IMR-90 (cell line): ENCODE measurements at regions not wholly inside any gene's neighbourhood (a gene's known extent, or its start where the extent isn't known, plus 50 kb on each side); places are given as distances from the start of the nearest gene placed in this dataset.

Experiments used
- ATAC-seq: fragments of 200-7000 bp; cut with Tn5 transposase; 2 replicates; pipeline ENCODE4 v1.9.1; 2020; ENCODE audit warnings: low read depth, mild to moderate bottlenecking, moderate library complexity
- BruUV-seq: library from RNA; stranded (reverse); fragments of 400-500 nt; replicated peaks from 2 replicates; lab custom pipeline; 2021; lab: Mats Ljungman, UMichigan
- CTCF ChIA-PET: fragments of 300-600 bp; formaldehyde crosslinking; extraction: SDS; loops from one replicate; lab custom pipeline; 2021; ENCODE audit warnings: antibody characterized with exemption; lab: Yijun Ruan, JAX
- POLR2A ChIA-PET: fragments of 300-600 bp; sonication (Branson Sonifier 250); formaldehyde crosslinking; loops from one replicate; lab custom pipeline; 2022; ENCODE audit warnings: antibody characterized with exemption; ENCODE audit not compliant: unreplicated experiment; lab: Charles Lee
- DNase-seq: peaks from one replicate; pipeline ENCODE4 v3.0.0; 2013
- H2AFZ ChIP-seq: replicated peaks from 2 replicates; pipeline ENCODE3; 2013; ENCODE audit warnings: low read length, mild to moderate bottlenecking; ENCODE audit not compliant: poor library complexity
- H2AK5ac ChIP-seq: 2 replicates; pipeline ENCODE4 v1.6.1; 2013; ENCODE audit warnings: low read depth, low read length, inconsistent platforms
- H2AK9ac ChIP-seq: replicated peaks from 2 replicates; pipeline ENCODE3; 2013; ENCODE audit warnings: mild to moderate bottlenecking, low read depth, low read length, moderate library complexity; ENCODE audit not compliant: poor library complexity
- H2BK120ac ChIP-seq: 2 replicates; pipeline ENCODE4 v1.6.1; 2013; ENCODE audit warnings: low read depth, low read length, inconsistent platforms
- H2BK15ac ChIP-seq: 3 replicates; pipeline ENCODE4 v1.6.1; 2013; ENCODE audit warnings: low read depth, low read length, inconsistent platforms
- H2BK20ac ChIP-seq: 2 replicates; pipeline ENCODE4 v1.6.1; 2013; ENCODE audit warnings: low read depth, mild to moderate bottlenecking, inconsistent platforms, low read length, moderate library complexity
- H2BK5ac ChIP-seq: 2 replicates; pipeline ENCODE4 v1.6.1; 2013; ENCODE audit warnings: mild to moderate bottlenecking, low read depth, low read length, inconsistent platforms; ENCODE audit not compliant: poor library complexity, severe bottlenecking
- H3K14ac ChIP-seq: replicated peaks from 2 replicates; pipeline ENCODE4 v1.6.1; 2013; ENCODE audit warnings: low read depth, low read length, inconsistent platforms
- H3K18ac ChIP-seq: 2 replicates; pipeline ENCODE4 v1.6.1; 2013; ENCODE audit warnings: low read depth, low read length, control low read depth
- H3K23ac ChIP-seq: 2 replicates; pipeline ENCODE4 v1.6.1; 2013; ENCODE audit warnings: low read depth, low read length, inconsistent platforms
- H3K27ac ChIP-seq: 2 replicates; pipeline ENCODE4 v1.5.1; 2013; ENCODE audit warnings: mild to moderate bottlenecking, control low read depth, low read length; ENCODE audit not compliant: insufficient read depth
- H3K27me3 ChIP-seq: 2 replicates; pipeline ENCODE4 v1.6.1; 2013; ENCODE audit warnings: low read length; ENCODE audit not compliant: control insufficient read depth, insufficient read depth
- H3K36me3 ChIP-seq: 2 replicates; pipeline ENCODE4 v1.6.1; 2013; ENCODE audit warnings: low read length, mixed read lengths; ENCODE audit not compliant: control insufficient read depth, insufficient read depth
- H3K4ac ChIP-seq: 2 replicates; pipeline ENCODE4 v1.6.1; 2013; ENCODE audit warnings: low read depth, low read length, inconsistent platforms
- H3K4me1 ChIP-seq: 2 replicates; pipeline ENCODE4 v1.6.1; 2013; ENCODE audit warnings: low read length, mixed read lengths; ENCODE audit not compliant: control insufficient read depth, insufficient read depth
- H3K4me2 ChIP-seq: 2 replicates; pipeline ENCODE4 v1.6.1; 2013; ENCODE audit warnings: low read depth, mild to moderate bottlenecking, control low read depth, low read length, moderate library complexity
- H3K4me3 ChIP-seq: 2 replicates; pipeline ENCODE4 v1.5.1; 2013; ENCODE audit warnings: low read depth, mild to moderate bottlenecking, control low read depth, low read length, moderate library complexity; ENCODE audit not compliant: insufficient read depth
- H3K56ac ChIP-seq: 2 replicates; pipeline ENCODE4 v1.6.1; 2013; ENCODE audit warnings: low read length, inconsistent platforms; ENCODE audit not compliant: insufficient read depth; ENCODE audit errors: extremely low read depth
- H3K79me1 ChIP-seq, 2 experiments: 2 replicates each; pipeline ENCODE4 v1.6.1; 2013; ENCODE audit warnings: low read length in 2 of 2, inconsistent platforms in 1 of 2, low read depth in 1 of 2
- H3K9ac ChIP-seq: 2 replicates; pipeline ENCODE4 v1.6.1; 2013; ENCODE audit warnings: low read depth, low read length, control low read depth
- H3K9me1 ChIP-seq: 2 replicates; pipeline ENCODE4 v1.6.1; 2013; ENCODE audit warnings: low read length, inconsistent platforms; ENCODE audit not compliant: insufficient read depth
- H3K9me3 ChIP-seq: 2 replicates; pipeline ENCODE4 v1.6.1; 2013; ENCODE audit warnings: low read length; ENCODE audit not compliant: control insufficient read depth, insufficient read depth
- H4K20me1 ChIP-seq: 2 replicates; pipeline ENCODE4 v1.6.1; 2013; ENCODE audit warnings: low read length, inconsistent platforms; ENCODE audit not compliant: insufficient read depth
- H4K5ac ChIP-seq: 2 replicates; pipeline ENCODE4 v1.6.1; 2013; ENCODE audit warnings: mild to moderate bottlenecking, low read depth, low read length, control low read depth
- H4K8ac ChIP-seq, 2 experiments: 2 replicates each; pipeline ENCODE4 v1.6.1; 2013; ENCODE audit warnings: low read depth in 2 of 2, low read length in 2 of 2, control low read depth in 1 of 2, inconsistent platforms in 1 of 2
- H4K91ac ChIP-seq: 2 replicates; pipeline ENCODE4 v1.6.1; 2013; ENCODE audit warnings: low read depth, low read length, inconsistent platforms; ENCODE audit not compliant: insufficient read depth
- MXI1 ChIP-seq: IDR thresholded peaks from 2 replicates; pipeline ENCODE4 v1.6.1; 2012; ENCODE audit warnings: low read depth, mild to moderate bottlenecking, low read length, moderate library complexity, borderline replicate concordance
- USF2 ChIP-seq: fragments of 150-350 bp; IDR thresholded peaks from 2 replicates; pipeline ENCODE4 v1.6.1; 2017; ENCODE audit warnings: mild to moderate bottlenecking, antibody characterized with exemption, low read length, low read depth
- WGBS, 2 experiments: methylation state at CpG; one replicate each; pipeline versions ENCODE4 v1.1.5 to v1.1.7; 2013; ENCODE audit warnings: missing lambda C conversion rate in 2 of 2; ENCODE audit not compliant: insufficient read length in 1 of 2; ENCODE audit errors: extremely low coverage in 2 of 2; 5-methylcytosine and 5-hydroxymethylcytosine counted together
- dilution Hi-C: fragments of 300-500 bp; cut with HindIII; formaldehyde crosslinking; loops from one replicate; pipeline ENCODE4 v1.14.3; 2018; ENCODE audit warnings: low sequenced_read_pairs; ENCODE audit not compliant: unreplicated experiment
- in situ Hi-C: fragments of 300-500 bp; cut with MboI; formaldehyde crosslinking; loops from 3 replicates; pipeline ENCODE4 v1.14.3; 2019; ENCODE audit warnings: low sequenced_read_pairs, inconsistent platforms, mixed read lengths
- intact Hi-C: fragments of 100-400 bp; cut with micrococcal nuclease; formaldehyde crosslinking; loops from 2 replicates; pipeline ENCODE4 v1.10.0; 2022

- TF ChIP-seq MXI1 = no peak
Observed at GRCh38 chr9:91146391-91147019, 215.2 kb downstream of the AUH start (continued).

- dilution Hi-C loops = no loop called here
- no TSS peak for BruUV-seq
- peaks cover 5% of the 10 kb centered on the region for H3K4me1 ChIP-seq
Observed at GRCh38 chr9:91147079-91147708, 214.5 kb downstream of the AUH start.

More at GRCh38 chr9:91147079-91147708, 214.5 kb downstream of the AUH start:
- ChIA-PET POLR2A (no interaction called here), CTCF (interaction anchor here (0.6 to 1.4 kb wide), 6 partner anchors 16 to 273 kb away, joined by 3 to 5 read pairs (median 3); no protein-coding TSS in a partner anchor)
- Histone ChIP-seq H2BK15ac (peak overlapping the region; percentile 86; the same call in 2 of the 3 replicates), H3K9me3 (peaks cover 5% of the 10 kb centered on the region; the same call in 1 of the 2 replicates), H3K4me2 (no peak overlapping the region), H2BK20ac (peak overlapping the region; percentile 77), H4K20me1 (no peaks in the 10 kb centered on the region), H3K23ac (no peak overlapping the region), H2BK120ac (peak overlapping the region; percentile 43), H2AFZ (peak overlapping the region; percentile 46), H3K36me3 (no peaks in the 10 kb centered on the region), H3K79me1 (peaks cover 0 to 4% of the 10 kb centered on the region in 2 experiments; a peak in 1 of 4 replicates), H3K4ac (peak overlapping the region; percentile 62), H3K18ac (no peak overlapping the region; the same call in 1 of the 2 replicates), H2AK5ac (peak overlapping the region; percentile 84; the same call in 1 of the 2 replicates), H3K27me3 (no peaks in the 10 kb centered on the region), H3K9me1 (no peaks in the 10 kb centered on the region), H3K4me3 (no peak overlapping the region), H4K91ac (peak overlapping the region; percentile 59), H2AK9ac (no peak overlapping the region), H2BK5ac (no peak overlapping the region), H3K56ac (no peak overlapping the region), H4K5ac (no peak overlapping the region), H4K8ac (peak overlapping the region in 1 of 2 experiments; percentile 27; a peak in 1 of 4 replicates), H3K9ac (no peak overlapping the region), H3K14ac (0 out of 2 replicates have a peak overlapping the region, but pooled peaks have one; percentile 20), H3K27ac (no peak overlapping the region)
- WGBS, 2 experiments = 88% methylated on average over 3 of the region's 5 CpGs; no CpG with 5 or more reads in 1 of the 2 experiments
- ATAC-seq (no peak), DNase-seq (no peak)
- intact Hi-C loops = no loop called here
- TF ChIP-seq USF2 = no peak
- in situ Hi-C loops = no loop called here
